Activated T-helper 17 cell treated with anti-CD3 and anti-CD28 coated beads, Interleukin-2, amount 50 U/mL, for 72 hours (primary cell): ENCODE measurements at regions not wholly inside any gene's neighbourhood (a gene's known extent, or its start where the extent isn't known, plus 50 kb on each side); places are given as distances from the start of the nearest gene placed in this dataset.

Experiments used
- ATAC-seq: fragments of 150-1000 bp; cut with Tn5 transposase; replicated peaks from 2 replicates; pipeline ENCODE4 v1.10.0; 2021; ENCODE audit warnings: mild to moderate bottlenecking, moderate library complexity
- H3K27ac Mint-ChIP-seq: one replicate; pipeline ENCODE4 v1.8.0; 2022; ENCODE audit warnings: mixed read lengths
- H3K27me3 Mint-ChIP-seq: one replicate; pipeline ENCODE4 v1.8.0; 2022; ENCODE audit warnings: mixed read lengths
- H3K36me3 Mint-ChIP-seq: one replicate; pipeline ENCODE4 v1.8.0; 2022; ENCODE audit warnings: low read depth, mild to moderate bottlenecking, mixed read lengths
- H3K4me1 Mint-ChIP-seq: one replicate; pipeline ENCODE4 v1.8.0; 2022; ENCODE audit warnings: mixed read lengths
- H3K4me3 Mint-ChIP-seq: one replicate; pipeline ENCODE4 v1.8.0; 2022; ENCODE audit warnings: mild to moderate bottlenecking, mixed read lengths
- H3K9me3 Mint-ChIP-seq: one replicate; pipeline ENCODE4 v1.8.0; 2022; ENCODE audit warnings: mixed read lengths

GRCh38 chr2:18684206-18685038 is 95.1 kb upstream of the NT5C1B start:
- Mint-ChIP-seq H3K9me3 (no peaks in the 10 kb centered on the region), H3K36me3 (no peaks in the 10 kb centered on the region), H3K27me3 (no peaks in the 10 kb centered on the region), H3K4me1 (peaks cover 5% of the 10 kb centered on the region), H3K4me3 (no peak overlapping the region), H3K27ac (no peak overlapping the region)
- no peak for ATAC-seq

GRCh38 chr2:18682681-18683080 is 93.3 kb upstream of the NT5C1B start:
- peaks cover 5% of the 10 kb centered on the region for H3K4me1 Mint-ChIP-seq
- H3K36me3 Mint-ChIP-seq, result no peaks in the 10 kb centered on the region
- no peaks in the 10 kb centered on the region for H3K9me3 Mint-ChIP-seq
- no peak overlapping the region for H3K4me3 Mint-ChIP-seq
- H3K27ac Mint-ChIP-seq, result no peak overlapping the region
- ATAC-seq, result no peak
- H3K27me3 Mint-ChIP-seq, result no peaks in the 10 kb centered on the region

GRCh38 chr2:18677280-18677679 is 87.9 kb upstream of the NT5C1B start:
- ATAC-seq, result no peak
- H3K27ac Mint-ChIP-seq, result no peak overlapping the region
- no peak overlapping the region for H3K4me3 Mint-ChIP-seq
- H3K9me3 Mint-ChIP-seq, result peaks cover 9% of the 10 kb centered on the region
- no peaks in the 10 kb centered on the region for H3K36me3 Mint-ChIP-seq
- no peaks in the 10 kb centered on the region for H3K27me3 Mint-ChIP-seq
- H3K4me1 Mint-ChIP-seq, result peaks cover 2% of the 10 kb centered on the region

DNA sequence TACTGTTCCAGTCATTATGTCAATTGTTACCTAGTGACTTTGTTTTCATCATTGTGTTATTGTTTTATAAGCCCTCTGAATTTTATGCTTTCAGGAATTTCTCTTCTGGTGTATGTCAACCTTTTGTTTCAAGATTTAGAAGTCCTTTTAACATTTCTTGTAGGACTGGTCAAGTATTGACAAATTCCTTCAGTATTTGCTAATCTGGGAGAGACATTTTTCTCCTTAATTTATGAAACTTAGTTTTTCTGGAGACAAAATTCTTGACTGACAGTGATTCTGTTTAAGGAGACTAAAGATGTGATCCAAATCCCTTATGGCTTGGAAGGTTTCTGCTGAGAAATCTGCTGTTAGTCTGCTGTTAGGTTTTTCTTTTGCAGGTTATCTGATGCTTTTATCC is 84.9 kb upstream of the NT5C1B start:
- Mint-ChIP-seq H3K4me1 (no peaks in the 10 kb centered on the region), H3K27ac (no peak overlapping the region), H3K27me3 (no peaks in the 10 kb centered on the region), H3K36me3 (peaks cover 17% of the 10 kb centered on the region), H3K9me3 (peaks cover 9% of the 10 kb centered on the region), H3K4me3 (no peak overlapping the region)
- no peak for ATAC-seq

- no peak overlapping the region for H3K27ac Mint-ChIP-seq
- H3K9me3 Mint-ChIP-seq, result peaks cover 12% of the 10 kb centered on the region
- ATAC-seq, result no peak
- H3K27me3 Mint-ChIP-seq, result no peaks in the 10 kb centered on the region
- no peak overlapping the region for H3K4me3 Mint-ChIP-seq
- H3K36me3 Mint-ChIP-seq, result peaks cover 27% of the 10 kb centered on the region
- H3K4me1 Mint-ChIP-seq, result no peaks in the 10 kb centered on the region
Observed at GRCh38 chr2:18671363-18671762, 82.0 kb upstream of the NT5C1B start.

DNA sequence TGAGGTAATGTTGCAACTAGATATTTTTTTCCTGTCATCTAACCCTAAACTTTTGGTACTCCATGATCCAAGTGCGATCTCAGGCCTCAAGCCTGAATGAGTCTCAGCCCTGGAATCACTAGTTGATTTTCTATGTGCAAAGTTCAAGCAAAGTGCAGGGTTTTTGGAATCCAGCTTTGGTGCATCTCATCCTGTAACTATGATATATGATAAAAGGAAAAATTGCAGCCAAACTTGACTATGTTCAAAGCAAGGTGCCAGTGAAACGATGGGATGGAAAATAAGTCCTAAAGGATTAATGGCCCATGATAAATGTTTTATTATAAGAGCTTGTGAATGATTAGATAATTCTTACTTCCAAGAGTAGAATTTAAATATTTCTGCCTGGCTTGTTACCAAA is 78.9 kb upstream of the NT5C1B start:
- Mint-ChIP-seq H3K4me1 (no peaks in the 10 kb centered on the region), H3K27me3 (no peaks in the 10 kb centered on the region), H3K4me3 (no peak overlapping the region), H3K9me3 (peaks cover 4% of the 10 kb centered on the region), H3K36me3 (peaks cover 27% of the 10 kb centered on the region), H3K27ac (no peak overlapping the region)
- ATAC-seq, result no peak

GRCh38 chr2:18664421-18664820 is 75.1 kb upstream of the NT5C1B start:
- H3K4me1 Mint-ChIP-seq, result no peaks in the 10 kb centered on the region
- no peaks in the 10 kb centered on the region for H3K27me3 Mint-ChIP-seq
- no peak overlapping the region for H3K27ac Mint-ChIP-seq
- H3K36me3 Mint-ChIP-seq, result peaks cover 11% of the 10 kb centered on the region
- ATAC-seq, result no peak
- H3K4me3 Mint-ChIP-seq, result no peak overlapping the region
- H3K9me3 Mint-ChIP-seq, result peaks cover 4% of the 10 kb centered on the region

GRCh38 chr2:18663861-18664260 is 74.5 kb upstream of the NT5C1B start:
- H3K27ac Mint-ChIP-seq, result no peak overlapping the region
- ATAC-seq, result no peak
- H3K36me3 Mint-ChIP-seq, result peaks cover 7% of the 10 kb centered on the region
- H3K9me3 Mint-ChIP-seq, result peaks cover 4% of the 10 kb centered on the region
- H3K4me3 Mint-ChIP-seq, result no peak overlapping the region
- no peaks in the 10 kb centered on the region for H3K27me3 Mint-ChIP-seq
- no peaks in the 10 kb centered on the region for H3K4me1 Mint-ChIP-seq

GRCh38 chr2:18662689-18663088 is 73.3 kb upstream of the NT5C1B start:
- Mint-ChIP-seq H3K4me3 (no peak overlapping the region), H3K27ac (no peak overlapping the region), H3K36me3 (peaks cover 7% of the 10 kb centered on the region), H3K9me3 (peaks cover 4% of the 10 kb centered on the region), H3K27me3 (no peaks in the 10 kb centered on the region), H3K4me1 (no peaks in the 10 kb centered on the region)
- ATAC-seq, result no peak

- Mint-ChIP-seq H3K4me1 (no peaks in the 10 kb centered on the region), H3K36me3 (no peaks in the 10 kb centered on the region), H3K27me3 (no peaks in the 10 kb centered on the region), H3K9me3 (no peaks in the 10 kb centered on the region), H3K4me3 (no peak overlapping the region), H3K27ac (no peak overlapping the region)
- ATAC-seq, result no peak
Observed at GRCh38 chr2:18659915-18660314, 70.5 kb upstream of the NT5C1B start.

DNA sequence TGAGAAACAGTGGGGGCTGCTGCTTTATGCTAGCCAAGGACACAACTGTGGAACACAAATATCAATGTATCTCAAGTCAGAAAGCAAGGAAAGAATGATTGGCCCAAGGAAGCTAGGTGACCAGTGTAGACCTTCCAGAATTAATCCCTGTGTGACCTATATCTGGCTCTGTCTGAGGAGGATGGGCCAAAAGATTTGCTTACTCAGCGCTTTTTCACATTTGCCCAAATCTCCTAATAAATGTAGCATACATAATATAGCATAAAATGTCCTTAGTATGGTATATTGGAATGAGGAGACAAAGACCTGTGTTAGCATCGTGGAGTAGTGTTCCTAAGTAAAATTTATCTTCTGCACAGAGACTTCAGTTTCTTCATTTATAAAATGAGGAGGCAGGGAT is 66.7 kb upstream of the NT5C1B start:
- no peak for ATAC-seq
- no peaks in the 10 kb centered on the region for H3K9me3 Mint-ChIP-seq
- H3K4me3 Mint-ChIP-seq, result no peak overlapping the region
- H3K27ac Mint-ChIP-seq, result no peak overlapping the region
- H3K36me3 Mint-ChIP-seq, result no peaks in the 10 kb centered on the region
- H3K27me3 Mint-ChIP-seq, result no peaks in the 10 kb centered on the region
- H3K4me1 Mint-ChIP-seq, result no peaks in the 10 kb centered on the region

GRCh38 chr2:18651842-18652774 is 62.7 kb upstream of the NT5C1B start:
- H3K9me3 Mint-ChIP-seq, result no peaks in the 10 kb centered on the region
- H3K27ac Mint-ChIP-seq, result no peak overlapping the region
- no peak for ATAC-seq
- no peaks in the 10 kb centered on the region for H3K36me3 Mint-ChIP-seq
- H3K4me1 Mint-ChIP-seq, result no peaks in the 10 kb centered on the region
- no peaks in the 10 kb centered on the region for H3K27me3 Mint-ChIP-seq
- H3K4me3 Mint-ChIP-seq, result no peak overlapping the region

DNA sequence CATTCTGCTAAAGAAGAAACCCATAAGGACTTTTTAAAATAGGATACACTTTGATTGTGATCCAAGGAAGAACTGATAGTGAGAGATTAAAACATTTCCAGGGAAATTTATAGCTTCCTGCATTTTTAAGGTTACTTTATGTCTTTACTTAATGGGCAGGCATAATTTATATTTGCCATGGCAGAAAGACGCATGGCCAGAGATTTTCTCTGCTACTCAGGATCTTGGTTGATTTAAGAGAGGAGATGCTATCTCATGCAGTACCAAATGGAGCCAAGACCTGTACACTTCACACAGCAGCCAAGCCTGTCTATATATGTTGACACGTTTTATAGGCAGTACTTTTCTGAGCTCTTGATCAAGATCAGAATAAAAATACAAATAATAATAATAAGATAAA is 60.9 kb upstream of the NT5C1B start:
- Mint-ChIP-seq H3K36me3 (no peaks in the 10 kb centered on the region), H3K27ac (no peak overlapping the region), H3K4me3 (no peak overlapping the region), H3K27me3 (no peaks in the 10 kb centered on the region), H3K9me3 (peaks cover 4% of the 10 kb centered on the region), H3K4me1 (no peaks in the 10 kb centered on the region)
- ATAC-seq, result no peak

GRCh38 chr2:18649502-18650135 is 60.2 kb upstream of the NT5C1B start:
- H3K4me3 Mint-ChIP-seq, result no peak overlapping the region
- no peak for ATAC-seq
- H3K27ac Mint-ChIP-seq, result no peak overlapping the region
- H3K9me3 Mint-ChIP-seq, result peaks cover 5% of the 10 kb centered on the region
- H3K36me3 Mint-ChIP-seq, result peaks cover 3% of the 10 kb centered on the region
- no peaks in the 10 kb centered on the region for H3K4me1 Mint-ChIP-seq
- H3K27me3 Mint-ChIP-seq, result no peaks in the 10 kb centered on the region
